Activated gamma-delta T cell (primary cell): ENCODE measurements at regions not wholly inside any gene's neighbourhood (a gene's known extent, or its start where the extent isn't known, plus 50 kb on each side); places are given as distances from the start of the nearest gene placed in this dataset.
"Not testable (repeated sequence)": the region's sequence is repeated elsewhere in the genome, so short reads cannot be mapped to it uniquely, and the experiment has no call there.

Experiments used
- DNase-seq: peaks from one replicate; lab custom pipeline; 2025; lab: John Stamatoyannopoulos, UW

GRCh38 chrX:45992402-45993123 lies 552.7 kb downstream of the ZNF674 start:
- DNase-seq = no peak

GRCh38 chrX:45986971-45987370 lies 558.2 kb downstream of the ZNF674 start:
- no peak for DNase-seq

- DNase-seq = no peak
These were observed 559.1 kb downstream of the ZNF674 start for GRCh38 chrX:45986081-45986480.

- not testable (repeated sequence) for DNase-seq
These were observed 562.1 kb downstream of the ZNF674 start for GRCh38 chrX:45982958-45983727.

- DNase-seq = no peak
These were observed 564.5 kb downstream of the ZNF674 start for GRCh38 chrX:45980726-45981125.

GRCh38 chrX:45975633-45976032 lies 569.6 kb downstream of the ZNF674 start:
- no peak for DNase-seq

- DNase-seq = no peak
These were observed 572.6 kb downstream of the ZNF674 start for GRCh38 chrX:45972636-45973035.

- no peak for DNase-seq
These were observed 585.7 kb downstream of the ZNF674 start for GRCh38 chrX:45959567-45959966.

GRCh38 chrX:45956191-45956870 lies 588.9 kb downstream of the ZNF674 start:
- no peak for DNase-seq

- no peak for DNase-seq
These were observed 589.6 kb downstream of the ZNF674 start for GRCh38 chrX:45955661-45956060.

GRCh38 chrX:45954026-45954425 lies 591.2 kb downstream of the ZNF674 start:
- no peak for DNase-seq

- DNase-seq = no peak
These were observed 593.2 kb downstream of the ZNF674 start for GRCh38 chrX:45952030-45952429.

- no peak for DNase-seq
These were observed 609.8 kb downstream of the ZNF674 start for GRCh38 chrX:45935408-45935807.

- no peak for DNase-seq
These were observed 632.9 kb downstream of the ZNF674 start for GRCh38 chrX:45912316-45912715.

GRCh38 chrX:45907786-45908185 lies 637.4 kb downstream of the ZNF674 start:
- DNase-seq = no peak

- no peak for DNase-seq
These were observed 641.4 kb downstream of the ZNF674 start for GRCh38 chrX:45903781-45904201.

- DNase-seq = no peak
These were observed 644.2 kb downstream of the ZNF674 start for GRCh38 chrX:45900766-45901615.

GRCh38 chrX:45894864-45895645 lies 650.2 kb downstream of the ZNF674 start:
- DNase-seq = no peak

- DNase-seq = no peak
These were observed 655.8 kb downstream of the ZNF674 start for GRCh38 chrX:45889471-45889870.

GRCh38 chrX:45888518-45888917 lies 656.7 kb downstream of the ZNF674 start:
- no peak for DNase-seq

- no peak for DNase-seq
These were observed 659.3 kb downstream of the ZNF674 start for GRCh38 chrX:45885931-45886330.
